Stimulated activated naive CD8-positive, alpha-beta T cell treated with anti-CD3 and anti-CD28 coated beads, Interleukin-15, amount 100 ng/mL, for 72 hours (primary cell): ENCODE measurements at regions not wholly inside any gene's neighbourhood (a gene's known extent, or its start where the extent isn't known, plus 50 kb on each side); places are given as distances from the start of the nearest gene placed in this dataset.

Source experiments
- ATAC-seq: fragments of 150-1000 bp; cut with Tn5 transposase; 2 replicates; pipeline ENCODE4 v1.10.0; 2021; ENCODE audit warnings: mild to moderate bottlenecking, moderate library complexity
- DNase-seq, 2 donors: peaks; one replicate each; pipeline ENCODE4 v3.0.0; 2021 to 2022
- H3K27ac Mint-ChIP-seq, 2 donors: one replicate each; pipeline ENCODE4 v1.8.0; 2022; ENCODE audit warnings: mild to moderate bottlenecking in 2 of 2, mixed read lengths in 2 of 2, moderate library complexity in 2 of 2
- H3K27me3 Mint-ChIP-seq: one replicate; pipeline ENCODE4 v1.8.0; 2022; ENCODE audit warnings: mixed read lengths
- H3K4me1 Mint-ChIP-seq: one replicate; pipeline ENCODE4 v1.8.0; 2022; ENCODE audit warnings: mild to moderate bottlenecking, mixed read lengths
- H3K4me3 Mint-ChIP-seq, 2 donors: one replicate each; pipeline ENCODE4 v1.8.0; 2022; ENCODE audit warnings: mild to moderate bottlenecking in 2 of 2, mixed read lengths in 2 of 2, moderate library complexity in 1 of 2
- H3K9me3 Mint-ChIP-seq, 2 donors: one replicate each; pipeline ENCODE4 v1.8.0; 2022; ENCODE audit warnings: mixed read lengths in 2 of 2

GRCh38 chr2:120685066-120685973 lies 50.3 kb upstream of the GLI2 start:
- ATAC-seq (no peak), DNase-seq (no peak)
- no peaks in the 10 kb centered on the region for H3K4me1 Mint-ChIP-seq

More at GRCh38 chr2:120685066-120685973, 50.3 kb upstream of the GLI2 start:
- Mint-ChIP-seq H3K27ac (no peak overlapping the region), H3K9me3 (no peaks in the 10 kb centered on the region), H3K27me3 (peaks cover 25% of the 10 kb centered on the region), H3K4me3 (no peak overlapping the region)
